HT1080 (cell line): ENCODE measurements at regions not wholly inside any gene's neighbourhood (a gene's known extent, or its start where the extent isn't known, plus 50 kb on each side); places are given as distances from the start of the nearest gene placed in this dataset.
"Not testable (repeated sequence)": the region's sequence is repeated elsewhere in the genome, so short reads cannot be mapped to it uniquely, and the experiment has no call there.

Source experiments
- DNase-seq: peaks from one replicate; pipeline ENCODE4 v3.0.0-alpha.2; 2015; ENCODE audit warnings: low read depth

GRCh38 chr1:192476802-192477298, 98.7 kb upstream of the RGS1 start:
- peak; percentile 27 for DNase-seq

- DNase-seq: peak; percentile 33
These were observed 97.9 kb upstream of the RGS1 start for GRCh38 chr1:192477630-192478029.

GRCh38 chr1:192485692-192486436, 89.7 kb upstream of the RGS1 start:
- DNase-seq: peak; percentile 84

- DNase-seq: no peak
These were observed 87.5 kb upstream of the RGS1 start for GRCh38 chr1:192488058-192488457.

GRCh38 chr1:192489047-192489446, 86.5 kb upstream of the RGS1 start:
- DNase-seq: no peak

- DNase-seq: peak; percentile 85
These were observed 85.8 kb upstream of the RGS1 start for GRCh38 chr1:192489748-192490147.

- peak; percentile 19 for DNase-seq
These were observed 83.6 kb upstream of the RGS1 start for GRCh38 chr1:192491804-192492554.

GRCh38 chr1:192493584-192493983, 82.0 kb upstream of the RGS1 start:
- no peak for DNase-seq

GRCh38 chr1:192496369-192497056, 79.1 kb upstream of the RGS1 start:
- DNase-seq: no peak

GRCh38 chr1:192497214-192497794, 78.3 kb upstream of the RGS1 start:
- DNase-seq: no peak

GRCh38 chr1:192498092-192498491, 77.5 kb upstream of the RGS1 start:
- not testable (repeated sequence) for DNase-seq

GRCh38 chr1:192499061-192499581, 76.5 kb upstream of the RGS1 start:
- not testable (repeated sequence) for DNase-seq

GRCh38 chr1:192500541-192500940, 75.0 kb upstream of the RGS1 start:
- DNase-seq: not testable (repeated sequence)

GRCh38 chr1:192506741-192507155, 68.8 kb upstream of the RGS1 start:
- DNase-seq: peak; percentile 57

- no peak for DNase-seq
These were observed 63.0 kb upstream of the RGS1 start for GRCh38 chr1:192512426-192513162.

GRCh38 chr1:192513196-192513595, 62.4 kb upstream of the RGS1 start:
- no peak for DNase-seq

- DNase-seq: no peak
These were observed 61.9 kb upstream of the RGS1 start for GRCh38 chr1:192513697-192514096.

GRCh38 chr1:192516776-192517297, 58.7 kb upstream of the RGS1 start:
- DNase-seq: no peak

GRCh38 chr1:192517716-192518355, 57.7 kb upstream of the RGS1 start:
- not testable (repeated sequence) for DNase-seq

GRCh38 chr1:192518700-192519099, 56.9 kb upstream of the RGS1 start:
- DNase-seq: no peak
